GM23338 (cell line): ENCODE measurements at regions not wholly inside any gene's neighbourhood (a gene's known extent, or its start where the extent isn't known, plus 50 kb on each side); places are given as distances from the start of the nearest gene placed in this dataset.

Experiments used
- CREB1 ChIP-seq: fragments of 250-450 bp; sonication (Bioruptor Pico); IDR thresholded peaks from 2 replicates; pipeline ENCODE4 v1.5.0; 2020; ENCODE audit warnings: low read depth, mild to moderate bottlenecking, moderate library complexity
- CTCF ChIP-seq, 2 experiments: fragments of 200-600 bp in 1 of 2; sonication (generic) in 1 of 2; conservative IDR thresholded peaks; 2 replicates each; pipeline versions ENCODE4 v1.5.1 to v1.6.1; 2016 to 2017; ENCODE audit warnings: antibody characterized with exemption in 2 of 2, low read depth in 2 of 2, mild to moderate bottlenecking in 2 of 2, moderate library complexity in 1 of 2
- ETS1 ChIP-seq: IDR thresholded peaks from 2 replicates; pipeline ENCODE4 v1.6.1; 2016; ENCODE audit warnings: antibody characterized with exemption
- EZH2 ChIP-seq: fragments of 200-600 bp; sonication (generic); IDR thresholded peaks from one replicate; pipeline ENCODE4 v1.8.0; 2017; ENCODE audit warnings: antibody characterized with exemption, mild to moderate bottlenecking, low read depth; ENCODE audit not compliant: unreplicated experiment
- EZH2phosphoT487 ChIP-seq: fragments of 200-600 bp; sonication (generic); IDR thresholded peaks from one replicate; pipeline ENCODE4 v1.8.1; 2018; ENCODE audit warnings: antibody characterized with exemption; ENCODE audit not compliant: unreplicated experiment
- JUNB ChIP-seq: IDR thresholded peaks from one replicate; pipeline ENCODE4 v1.6.1; 2016; ENCODE audit warnings: antibody characterized with exemption; ENCODE audit not compliant: unreplicated experiment
- NANOG ChIP-seq: IDR thresholded peaks from 2 replicates; pipeline ENCODE4 v1.6.1; 2016; ENCODE audit warnings: antibody characterized with exemption, borderline replicate concordance
- POLR2AphosphoS5 ChIP-seq: IDR thresholded peaks from 2 replicates; pipeline ENCODE4 v1.6.1; 2016; ENCODE audit warnings: antibody characterized with exemption, low read depth
- STAT1 ChIP-seq: IDR thresholded peaks from one replicate; pipeline ENCODE4 v1.6.1; 2016; ENCODE audit warnings: antibody characterized with exemption; ENCODE audit not compliant: unreplicated experiment
- ZNF114 ChIP-seq: fragments of 250-450 bp; sonication (Bioruptor Pico); IDR thresholded peaks from 2 replicates; pipeline ENCODE4 v1.5.0; 2020; ENCODE audit warnings: mild to moderate bottlenecking, moderate library complexity
- TF ChIP-seq, protein P1 (sequence below): IDR thresholded peaks from one replicate; pipeline ENCODE4 v1.6.1; 2018; ENCODE audit warnings: antibody characterized with exemption; ENCODE audit not compliant: unreplicated experiment

GRCh38 chr2:220167956-220168355, 540.5 kb downstream of the SLC4A3 start:
- TF ChIP-seq CTCF (conservative IDR thresholded peaks at IDR 0.05; ENCODE audit: low read depth in 2 of 2) (no peak), EZH2 (no peak), POLR2AphosphoS5 (no peak), CREB1 (CRISPR knock-in tag) (no peak), ZNF114 (CRISPR knock-in tag) (no peak), EZH2phosphoT487 (no peak), JUNB (no peak), ETS1 (no peak), NANOG (no peak), STAT1 (no peak)
- TF ChIP-seq, protein P1, sequence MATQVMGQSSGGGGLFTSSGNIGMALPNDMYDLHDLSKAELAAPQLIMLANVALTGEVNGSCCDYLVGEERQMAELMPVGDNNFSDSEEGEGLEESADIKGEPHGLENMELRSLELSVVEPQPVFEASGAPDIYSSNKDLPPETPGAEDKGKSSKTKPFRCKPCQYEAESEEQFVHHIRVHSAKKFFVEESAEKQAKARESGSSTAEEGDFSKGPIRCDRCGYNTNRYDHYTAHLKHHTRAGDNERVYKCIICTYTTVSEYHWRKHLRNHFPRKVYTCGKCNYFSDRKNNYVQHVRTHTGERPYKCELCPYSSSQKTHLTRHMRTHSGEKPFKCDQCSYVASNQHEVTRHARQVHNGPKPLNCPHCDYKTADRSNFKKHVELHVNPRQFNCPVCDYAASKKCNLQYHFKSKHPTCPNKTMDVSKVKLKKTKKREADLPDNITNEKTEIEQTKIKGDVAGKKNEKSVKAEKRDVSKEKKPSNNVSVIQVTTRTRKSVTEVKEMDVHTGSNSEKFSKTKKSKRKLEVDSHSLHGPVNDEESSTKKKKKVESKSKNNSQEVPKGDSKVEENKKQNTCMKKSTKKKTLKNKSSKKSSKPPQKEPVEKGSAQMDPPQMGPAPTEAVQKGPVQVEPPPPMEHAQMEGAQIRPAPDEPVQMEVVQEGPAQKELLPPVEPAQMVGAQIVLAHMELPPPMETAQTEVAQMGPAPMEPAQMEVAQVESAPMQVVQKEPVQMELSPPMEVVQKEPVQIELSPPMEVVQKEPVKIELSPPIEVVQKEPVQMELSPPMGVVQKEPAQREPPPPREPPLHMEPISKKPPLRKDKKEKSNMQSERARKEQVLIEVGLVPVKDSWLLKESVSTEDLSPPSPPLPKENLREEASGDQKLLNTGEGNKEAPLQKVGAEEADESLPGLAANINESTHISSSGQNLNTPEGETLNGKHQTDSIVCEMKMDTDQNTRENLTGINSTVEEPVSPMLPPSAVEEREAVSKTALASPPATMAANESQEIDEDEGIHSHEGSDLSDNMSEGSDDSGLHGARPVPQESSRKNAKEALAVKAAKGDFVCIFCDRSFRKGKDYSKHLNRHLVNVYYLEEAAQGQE, result no peak
